Spleen (tissue), 11 donors: ENCODE measurements at regions not wholly inside any gene's neighbourhood (a gene's known extent, or its start where the extent isn't known, plus 50 kb on each side); places are given as distances from the start of the nearest gene placed in this dataset.

ENCODE experiments used
- DNase-seq: peaks from one replicate; pipeline ENCODE4 v3.0.0-alpha.2; 2020
- H3K27ac ChIP-seq, 8 donors: fragments of 200-600 bp; sonication (generic) in 7 of 8; 1 replicate in 4 of 8; 2 replicates in 4 of 8; pipeline versions ENCODE4 v1.5.0 to v1.8.0; 2016 to 2021; ENCODE audit warnings: inconsistent platforms in 4 of 8, mild to moderate bottlenecking in 4 of 8, moderate library complexity in 1 of 8
- H3K27me3 ChIP-seq, 7 donors: fragments of 200-600 bp; sonication (generic) in 6 of 7; replicated peaks in 1 of 7; 1 replicate in 4 of 7; 2 replicates in 3 of 7; pipeline versions ENCODE4 v1.5.0 to v1.8.0; 2016 to 2021; ENCODE audit warnings: inconsistent platforms in 3 of 7, mild to moderate bottlenecking in 1 of 7
- H3K36me3 ChIP-seq, 6 donors: fragments of 200-600 bp; sonication (generic) in 5 of 6; 1 replicate in 4 of 6; 2 replicates in 2 of 6; pipeline versions ENCODE4 v1.5.0 to v1.8.0; 2016 to 2021; ENCODE audit warnings: inconsistent platforms in 2 of 6
- H3K4me1 ChIP-seq, 6 donors: fragments of 200-600 bp; sonication (generic) in 5 of 6; 1 replicate in 3 of 6; 2 replicates in 3 of 6; pipeline versions ENCODE4 v1.5.0 to v1.8.0; 2016 to 2021; ENCODE audit warnings: inconsistent platforms in 3 of 6
- H3K4me3 ChIP-seq, 8 donors: fragments of 200-600 bp; sonication (generic) in 7 of 8; 1 replicate in 4 of 8; 2 replicates in 4 of 8; pipeline versions ENCODE4 v1.5.0 to v1.8.0; 2016 to 2021; ENCODE audit warnings: inconsistent platforms in 4 of 8, mild to moderate bottlenecking in 4 of 8, moderate library complexity in 2 of 8
- H3K9me3 ChIP-seq, 8 donors: fragments of 200-600 bp; sonication (generic) in 7 of 8; 1 replicate in 4 of 8; 2 replicates in 4 of 8; pipeline versions ENCODE4 v1.5.0 to v1.8.0; 2016 to 2021; ENCODE audit warnings: inconsistent platforms in 4 of 8
- POLR2A ChIP-seq, 3 donors: fragments of 450-650 bp; IDR thresholded peaks; one replicate each; pipeline ENCODE4 v1.5.1; 2017; ENCODE audit warnings: antibody characterized with exemption in 3 of 3, mild to moderate bottlenecking in 1 of 3
- POLR2AphosphoS5 ChIP-seq, 3 donors: sonication (generic); formaldehyde crosslinking; IDR thresholded peaks; one replicate each; pipeline ENCODE4 v1.5.1; 2017; ENCODE audit warnings: antibody characterized with exemption in 3 of 3
- WGBS, 5 donors: extraction: QIAGEN DNeasy Blood & Tissue Kit in 3 of 5; methylation state at CpG; one replicate each; pipeline versions ENCODE4 v1.1.5 to v1.1.7; 2013 to 2018; 5-methylcytosine and 5-hydroxymethylcytosine counted together
- intact Hi-C: fragments of 100-400 bp; cut with DNase I; formaldehyde crosslinking; loops from one replicate; pipeline ENCODE4 v1.15.0; 2023; ENCODE audit warnings: low total_unique reads
- TF ChIP-seq, protein P1 (sequence below), 11 experiments: fragments of 200-600 bp in 7 of 11; fragments of 450-650 bp in 4 of 11; sonication (generic) in 4 of 11; IDR thresholded peaks in 8 of 11; conservative IDR thresholded peaks in 3 of 11; 1 replicate in 7 of 11; 2 replicates in 4 of 11; pipeline versions ENCODE4 v1.4.0 to v1.8.0; 2016 to 2021; ENCODE audit warnings: antibody characterized with exemption in 11 of 11, inconsistent platforms in 4 of 11, mild to moderate bottlenecking in 1 of 11
- donor health status: healthy with polysubstance abuse.
- donor health status: DM: no; HTN: no; CAD: no; lungs with moderate emphysema.
- donor health status: DM: no; HTN: no; CAD: no.
- donor health status: Bipolar disorder and iron deficiency.
- donor health status: healthy.
- donor health status: DM: no; HTN: no; CAD: no.
- donor health status: DM: yes; HTN: yes; CAD: no.

DNA sequence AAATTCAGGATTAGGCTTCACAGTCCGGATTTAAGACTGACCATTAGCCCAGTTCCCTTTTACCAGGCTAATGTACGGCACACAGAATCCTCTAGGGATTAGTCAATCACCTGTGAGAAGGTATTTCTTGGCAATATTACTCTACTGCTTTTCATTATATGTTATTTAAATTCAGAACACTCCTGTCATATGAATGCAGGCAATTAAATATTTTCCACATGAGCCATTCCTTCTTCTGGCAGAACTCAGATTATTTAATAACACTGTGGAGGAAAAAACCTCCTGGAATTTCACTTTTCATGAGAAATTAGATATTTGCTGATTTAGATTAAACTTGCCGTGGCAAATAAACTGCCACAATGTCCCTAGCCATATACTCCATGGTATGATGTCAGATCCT is 1357.5 kb upstream of the C9orf72 start:
- intact Hi-C loops: no loop called here
- 82 to 97% (median 88%) methylated on average over 3 of the region's 3 CpGs for WGBS, 5 donors

DNA sequence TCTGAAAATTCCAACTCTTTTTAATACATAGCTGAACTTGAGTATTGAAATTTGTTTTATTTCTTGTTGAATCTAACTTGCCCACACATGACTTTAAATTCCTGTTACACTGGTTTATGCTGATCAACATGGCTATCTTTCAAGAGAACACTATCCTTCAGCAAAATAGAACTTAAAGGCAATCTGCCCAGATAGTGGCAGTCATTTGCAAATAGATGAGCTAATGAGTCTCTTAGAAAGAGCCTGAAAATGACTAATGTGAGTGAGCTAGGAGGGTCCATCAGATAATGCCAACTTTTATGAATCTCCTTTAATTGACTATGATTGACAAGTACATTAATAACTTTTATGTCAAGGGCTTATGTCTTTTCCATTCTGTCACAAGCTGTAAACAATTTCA is 1360.8 kb upstream of the C9orf72 start:
- no peaks in the 10 kb centered on the region for H3K27me3 ChIP-seq
- peaks cover 0 to 7% (median 0%) of the 10 kb centered on the region in 8 donors for H3K9me3 ChIP-seq
- intact Hi-C loops: no loop called here
- no peak overlapping the region for H3K27ac ChIP-seq
- H3K4me1 ChIP-seq: no peaks in the 10 kb centered on the region
- DNase-seq: no peak
- TF ChIP-seq POLR2AphosphoS5 (IDR thresholded peaks at IDR 0.05): no peak
- no peak for TF ChIP-seq POLR2A (IDR thresholded peaks at IDR 0.05)
- TF ChIP-seq, protein P1, sequence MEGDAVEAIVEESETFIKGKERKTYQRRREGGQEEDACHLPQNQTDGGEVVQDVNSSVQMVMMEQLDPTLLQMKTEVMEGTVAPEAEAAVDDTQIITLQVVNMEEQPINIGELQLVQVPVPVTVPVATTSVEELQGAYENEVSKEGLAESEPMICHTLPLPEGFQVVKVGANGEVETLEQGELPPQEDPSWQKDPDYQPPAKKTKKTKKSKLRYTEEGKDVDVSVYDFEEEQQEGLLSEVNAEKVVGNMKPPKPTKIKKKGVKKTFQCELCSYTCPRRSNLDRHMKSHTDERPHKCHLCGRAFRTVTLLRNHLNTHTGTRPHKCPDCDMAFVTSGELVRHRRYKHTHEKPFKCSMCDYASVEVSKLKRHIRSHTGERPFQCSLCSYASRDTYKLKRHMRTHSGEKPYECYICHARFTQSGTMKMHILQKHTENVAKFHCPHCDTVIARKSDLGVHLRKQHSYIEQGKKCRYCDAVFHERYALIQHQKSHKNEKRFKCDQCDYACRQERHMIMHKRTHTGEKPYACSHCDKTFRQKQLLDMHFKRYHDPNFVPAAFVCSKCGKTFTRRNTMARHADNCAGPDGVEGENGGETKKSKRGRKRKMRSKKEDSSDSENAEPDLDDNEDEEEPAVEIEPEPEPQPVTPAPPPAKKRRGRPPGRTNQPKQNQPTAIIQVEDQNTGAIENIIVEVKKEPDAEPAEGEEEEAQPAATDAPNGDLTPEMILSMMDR (IDR thresholded peaks at IDR 0.05 in 8 of 11, conservative IDR thresholded peaks at IDR 0.05 in 3 of 11): no peak
- H3K4me3 ChIP-seq: no peak overlapping the region
- H3K36me3 ChIP-seq: no peaks in the 10 kb centered on the region

More for the DNA sequence above, 1357.5 kb upstream of the C9orf72 start:
- no peak overlapping the region for H3K4me3 ChIP-seq
- no peak overlapping the region for H3K27ac ChIP-seq
- no peak for DNase-seq
- no peak for TF ChIP-seq POLR2AphosphoS5 (IDR thresholded peaks at IDR 0.05)
- TF ChIP-seq POLR2A (IDR thresholded peaks at IDR 0.05): no peak
- TF ChIP-seq, protein P1 (IDR thresholded peaks at IDR 0.05 in 8 of 11, conservative IDR thresholded peaks at IDR 0.05 in 3 of 11): no peak
- no peaks in the 10 kb centered on the region for H3K4me1 ChIP-seq
- H3K27me3 ChIP-seq: no peaks in the 10 kb centered on the region
- no peaks in the 10 kb centered on the region for H3K36me3 ChIP-seq
- H3K9me3 ChIP-seq: peaks cover 0 to 7% (median 0%) of the 10 kb centered on the region in 8 donors

DNA sequence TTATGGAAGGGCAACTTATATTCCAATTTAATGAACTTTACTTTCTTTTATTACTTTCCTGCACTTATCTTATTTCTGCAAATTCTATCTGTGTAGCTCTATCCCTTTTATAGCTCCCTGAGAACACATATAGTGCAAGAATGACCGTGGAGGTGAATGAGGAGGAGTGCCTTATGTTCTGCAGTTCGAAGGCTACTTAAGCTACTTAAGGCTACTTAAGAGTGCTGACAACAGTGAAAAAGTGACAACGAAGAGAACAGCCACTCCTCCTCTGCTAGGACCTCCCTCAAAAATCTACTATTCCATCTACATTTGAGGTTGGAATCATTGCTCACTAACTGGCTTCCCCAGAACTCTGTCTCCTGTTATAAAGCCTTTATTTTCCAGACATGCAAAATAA is 1365.7 kb upstream of the C9orf72 start:
- H3K9me3 ChIP-seq: no peaks in the 10 kb centered on the region
- intact Hi-C loops: no loop called here
- H3K4me3 ChIP-seq: no peak overlapping the region
- 29 to 52% (median 38%) methylated on average over 3 of the region's 3 CpGs for WGBS, 5 donors
- TF ChIP-seq, protein P1 (IDR thresholded peaks at IDR 0.05 in 8 of 11, conservative IDR thresholded peaks at IDR 0.05 in 3 of 11): no peak
- TF ChIP-seq POLR2AphosphoS5 (IDR thresholded peaks at IDR 0.05) (no peak), POLR2A (IDR thresholded peaks at IDR 0.05) (no peak)
- no peak for DNase-seq
- no peak overlapping the region for H3K27ac ChIP-seq
- no peaks in the 10 kb centered on the region for H3K4me1 ChIP-seq
- H3K36me3 ChIP-seq: no peaks in the 10 kb centered on the region
- H3K27me3 ChIP-seq: no peaks in the 10 kb centered on the region

DNA sequence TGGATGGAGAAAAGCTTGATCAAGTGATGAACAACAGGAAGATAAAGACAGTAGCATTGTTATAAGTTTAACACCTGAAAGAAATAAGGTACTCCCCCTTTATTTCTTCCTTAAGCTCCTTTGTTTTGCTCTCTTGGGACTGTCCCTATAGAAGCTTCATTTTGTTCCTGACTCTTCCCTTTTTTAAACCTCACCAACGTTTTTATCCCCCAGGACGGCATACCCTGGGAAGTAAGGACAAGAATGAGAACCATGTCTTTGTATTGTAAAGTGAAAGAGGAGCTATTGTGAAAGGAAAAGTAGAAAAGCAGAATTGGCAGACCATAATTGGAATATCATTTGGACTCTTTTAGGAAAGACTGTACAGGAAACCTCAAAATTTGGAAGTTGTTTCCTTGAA is 1368.6 kb upstream of the C9orf72 start:
- no peaks in the 10 kb centered on the region for H3K36me3 ChIP-seq
- H3K9me3 ChIP-seq: no peaks in the 10 kb centered on the region
- TF ChIP-seq POLR2AphosphoS5 (IDR thresholded peaks at IDR 0.05): no peak
- no peak for TF ChIP-seq POLR2A (IDR thresholded peaks at IDR 0.05)
- TF ChIP-seq, protein P1 (IDR thresholded peaks at IDR 0.05 in 8 of 11, conservative IDR thresholded peaks at IDR 0.05 in 3 of 11): no peak
- DNase-seq: no peak
- intact Hi-C loops: no loop called here
- WGBS, 5 donors: 29 to 45% (median 40%) methylated on average over 2 of the region's 2 CpGs
- H3K4me3 ChIP-seq: no peak overlapping the region
- H3K27me3 ChIP-seq: no peaks in the 10 kb centered on the region
- no peak overlapping the region for H3K27ac ChIP-seq
- no peaks in the 10 kb centered on the region for H3K4me1 ChIP-seq
